Sigmoid colon (tissue), 4 donors: ENCODE measurements at regions not wholly inside any gene's neighbourhood (a gene's known extent, or its start where the extent isn't known, plus 50 kb on each side); places are given as distances from the start of the nearest gene placed in this dataset.
"Not testable (repeated sequence)": the region's sequence is repeated elsewhere in the genome, so short reads cannot be mapped to it uniquely, and the experiment has no call there.

Source experiments
- CTCF ChIP-seq, 4 experiments: fragments of 450-650 bp in 3 of 4; fragments of 200-600 bp in 1 of 4; IDR thresholded peaks; one replicate each; pipeline ENCODE4 v1.5.1; 2016 to 2019; ENCODE audit warnings: antibody characterized with exemption in 4 of 4, mild to moderate bottlenecking in 3 of 4, moderate library complexity in 2 of 4
- EP300 ChIP-seq, 4 donors: sonication (generic); formaldehyde crosslinking; IDR thresholded peaks; one replicate each; pipeline ENCODE4 v1.6.1; 2017; ENCODE audit warnings: antibody characterized with exemption in 4 of 4
- POLR2A ChIP-seq, 2 donors: fragments of 450-650 bp; IDR thresholded peaks; one replicate each; pipeline ENCODE4 v1.6.1; 2016; ENCODE audit warnings: antibody characterized with exemption in 2 of 2, mild to moderate bottlenecking in 2 of 2, moderate library complexity in 2 of 2
- POLR2AphosphoS5 ChIP-seq, 4 donors: sonication (generic); formaldehyde crosslinking; IDR thresholded peaks; one replicate each; pipeline ENCODE4 v1.6.1; 2017; ENCODE audit warnings: antibody characterized with exemption in 4 of 4

DNA sequence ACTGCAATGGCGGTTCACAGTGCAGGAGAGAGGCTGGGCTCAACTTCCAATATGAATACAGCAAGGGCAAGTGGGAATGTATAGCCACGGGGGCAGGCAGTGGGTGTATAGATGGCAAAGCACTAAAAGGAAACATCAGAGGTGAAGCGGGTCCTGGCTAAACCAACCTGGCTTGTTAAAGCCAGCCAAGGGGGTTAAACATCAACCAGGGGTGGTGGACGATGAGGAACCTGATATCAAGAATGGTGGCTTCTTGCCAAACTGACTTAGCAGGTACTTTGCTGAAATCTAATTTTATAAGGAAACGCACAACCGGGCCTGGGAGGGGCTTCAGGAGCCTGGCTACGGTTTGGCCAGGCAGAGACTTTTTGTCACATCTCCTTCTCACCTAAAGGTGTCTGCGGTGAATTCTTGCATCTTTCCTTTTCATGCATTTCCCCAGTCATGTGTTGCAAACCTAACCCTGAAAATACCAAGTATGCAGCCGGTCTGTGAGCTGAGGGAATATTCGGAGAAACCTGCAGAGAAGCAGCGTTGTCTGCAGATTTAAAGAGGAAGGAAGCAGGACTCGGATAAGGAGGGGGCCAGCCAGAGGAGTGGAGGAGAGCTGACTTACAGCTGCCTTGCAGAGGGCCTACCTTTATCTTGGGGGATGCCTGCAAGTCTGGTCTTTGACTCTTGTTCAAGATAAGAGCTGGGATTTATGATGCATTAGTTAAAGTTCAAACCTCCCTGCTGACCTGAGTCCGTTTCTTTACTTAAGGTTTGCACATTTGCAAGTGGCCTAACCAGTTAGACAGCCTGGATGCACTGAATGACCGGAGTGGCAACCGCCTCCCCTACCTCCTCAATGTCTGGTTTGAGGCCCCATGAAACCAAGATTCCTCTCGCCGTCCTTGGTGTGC is 309.1 kb upstream of the USP9Y start:
- TF ChIP-seq CTCF, POLR2AphosphoS5, POLR2A, EP300 (IDR thresholded peaks at IDR 0.05): not testable (repeated sequence)
